ENCODE measurements at regions not wholly inside any gene's neighbourhood (a gene's known extent, or its start where the extent isn't known, plus 50 kb on each side); places are given as distances from the start of the nearest gene placed in this dataset.
"Not testable (repeated sequence)": the region's sequence is repeated elsewhere in the genome, so short reads cannot be mapped to it uniquely, and the experiment has no call there.

- ATAC-seq (no peak), DNase-seq (no peak)
- intact Hi-C loops (cut with DNase I, micrococcal nuclease) = no loop called here
These were observed 1110.8 kb upstream of the POT1 start for GRCh38 chr7:126040114-126041045.

GRCh38 chr7:126026421-126027088 is 1096.9 kb upstream of the POT1 start:
- intact Hi-C loops (cut with DNase I, micrococcal nuclease) = no loop called here
- DNase-seq = no peak
- no peak for ATAC-seq

GRCh38 chr7:126022452-126022851 is 1092.8 kb upstream of the POT1 start:
- DNase-seq (no peak), ATAC-seq (no peak)
- intact Hi-C loops (cut with DNase I, micrococcal nuclease) = no loop called here

GRCh38 chr7:126016722-126017121 is 1087.1 kb upstream of the POT1 start:
- no peak for DNase-seq
- no peak for ATAC-seq
- intact Hi-C loops (cut with DNase I, micrococcal nuclease) = no loop called here

GRCh38 chr7:126005064-126005463 is 1075.4 kb upstream of the POT1 start:
- ATAC-seq = no peak

GRCh38 chr7:126001349-126001748 is 1071.7 kb upstream of the POT1 start:
- no peak for DNase-seq
- ATAC-seq = no peak
- intact Hi-C loops (cut with DNase I, micrococcal nuclease) = no loop called here

More at GRCh38 chr7:126005064-126005463, 1075.4 kb upstream of the POT1 start:
- no peak for DNase-seq
- intact Hi-C loops (cut with DNase I, micrococcal nuclease) = no loop called here

GRCh38 chr7:125984795-125985194 is 1055.2 kb upstream of the POT1 start:
- no peak for ATAC-seq
- intact Hi-C loops (cut with DNase I, micrococcal nuclease) = no loop called here
- DNase-seq = no peak

GRCh38 chr7:125971656-125972055 is 1042.0 kb upstream of the POT1 start:
- DNase-seq = no peak
- intact Hi-C loops (cut with DNase I, micrococcal nuclease) = no loop called here
- ATAC-seq = no peak

- intact Hi-C loops (cut with DNase I, micrococcal nuclease) = no loop called here
- ATAC-seq (no peak), DNase-seq (no peak)
These were observed 1036.8 kb upstream of the POT1 start for GRCh38 chr7:125966278-125967048.

GRCh38 chr7:125934955-125935354 is 1005.3 kb upstream of the POT1 start:
- no peak for DNase-seq
- intact Hi-C loops (cut with DNase I, micrococcal nuclease) = no loop called here

GRCh38 chr7:125934539-125934938 is 1004.9 kb upstream of the POT1 start:
- no peak for DNase-seq
- no peak for ATAC-seq
- intact Hi-C loops (cut with DNase I, micrococcal nuclease) = no loop called here

More at GRCh38 chr7:125934955-125935354, 1005.3 kb upstream of the POT1 start:
- ATAC-seq = no peak

- ATAC-seq (no peak), DNase-seq (no peak)
- intact Hi-C loops (cut with DNase I, micrococcal nuclease) = no loop called here
These were observed 1001.2 kb upstream of the POT1 start for GRCh38 chr7:125930848-125931247.

- intact Hi-C loops (cut with DNase I, micrococcal nuclease) = no loop called here
- ATAC-seq (no peak), DNase-seq (no peak)
These were observed 997.9 kb upstream of the POT1 start for GRCh38 chr7:125927556-125927955.

GRCh38 chr7:125926621-125927020 is 997.0 kb upstream of the POT1 start:
- no peak for DNase-seq
- intact Hi-C loops (cut with DNase I, micrococcal nuclease) = no loop called here
- ATAC-seq = no peak

- intact Hi-C loops (cut with DNase I, micrococcal nuclease) = no loop called here
- no peak for ATAC-seq
- DNase-seq = no peak
These were observed 994.4 kb upstream of the POT1 start for GRCh38 chr7:125924037-125924436.

- ATAC-seq; DNase-seq; intact Hi-C loops (cut with DNase I, micrococcal nuclease): not testable (repeated sequence)
These were observed 985.8 kb upstream of the POT1 start for GRCh38 chr7:125915381-125915948.

- no peak for DNase-seq
- intact Hi-C loops (cut with DNase I, micrococcal nuclease) = no loop called here
- no peak for ATAC-seq
These were observed 979.1 kb upstream of the POT1 start for GRCh38 chr7:125908711-125909110.

GRCh38 chr7:125899577-125899976 is 970.0 kb upstream of the POT1 start:
- no peak for DNase-seq
- intact Hi-C loops (cut with DNase I, micrococcal nuclease) = no loop called here
- no peak for ATAC-seq

- intact Hi-C loops (cut with DNase I, micrococcal nuclease) = no loop called here
- no peak for DNase-seq
- no peak for ATAC-seq
These were observed 962.8 kb upstream of the POT1 start for GRCh38 chr7:125892434-125892833.
